NCI-H2196 treated with DMSO at 0.1 percent for 48 hours (cell line): ENCODE measurements at regions not wholly inside any gene's neighbourhood (a gene's known extent, or its start where the extent isn't known, plus 50 kb on each side); places are given as distances from the start of the nearest gene placed in this dataset.

Experiments
- DNase-seq: peaks from one replicate; lab custom pipeline; 2025; ENCODE audit not compliant: unreplicated experiment; lab: John Stamatoyannopoulos, UW

- DNase-seq: no peak
Observed at GRCh38 chr11:95406271-95406670, 175.3 kb upstream of the SESN3 start.

GRCh38 chr11:95404370-95404769, 173.4 kb upstream of the SESN3 start:
- no peak for DNase-seq

GRCh38 chr11:95398437-95399112, 167.6 kb upstream of the SESN3 start:
- DNase-seq: no peak

- no peak for DNase-seq
Observed at GRCh38 chr11:95392644-95393043, 161.6 kb upstream of the SESN3 start.

DNA sequence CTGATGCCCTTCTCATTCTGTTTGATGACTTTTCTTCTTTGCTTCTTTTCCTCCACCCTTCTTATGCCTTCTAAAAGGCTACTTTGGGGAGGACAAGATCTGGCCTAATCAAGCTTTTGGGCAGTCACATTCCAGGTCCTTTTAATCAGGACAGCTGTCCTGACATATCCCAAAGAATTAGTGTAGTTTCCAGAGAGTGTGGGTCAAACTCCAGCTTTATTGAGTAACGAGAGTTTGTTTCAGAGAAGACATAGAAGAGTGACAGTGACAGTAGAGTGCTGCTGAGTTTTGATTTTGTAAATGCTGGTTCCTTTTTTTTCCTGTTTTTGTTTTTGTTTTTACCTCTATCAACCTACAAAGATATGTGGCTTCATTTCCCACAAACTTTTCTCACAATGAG, 158.4 kb upstream of the SESN3 start:
- DNase-seq: no peak

DNA sequence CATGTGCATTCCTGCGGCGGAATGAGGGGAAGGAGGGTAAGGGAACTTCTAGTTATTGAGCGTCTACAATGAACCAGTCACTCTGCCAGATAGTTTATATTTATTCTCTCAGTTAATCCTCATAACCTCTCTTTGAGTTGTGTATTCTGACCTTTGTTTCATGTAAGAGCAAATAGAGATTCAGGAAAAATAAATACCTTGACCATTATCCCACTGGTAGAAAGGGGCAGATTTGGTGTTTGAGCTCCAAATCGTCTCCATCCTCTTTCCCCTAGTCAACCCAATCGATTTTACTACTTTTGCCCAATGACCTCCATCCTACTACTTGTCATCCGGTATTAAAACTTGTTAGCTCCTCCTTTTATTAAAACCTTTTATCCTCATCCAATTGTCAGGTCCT, 157.1 kb upstream of the SESN3 start:
- no peak for DNase-seq

- DNase-seq: no peak
Observed at GRCh38 chr11:95387325-95387724, 156.3 kb upstream of the SESN3 start.

- no peak for DNase-seq
Observed at GRCh38 chr11:95385577-95385976, 154.6 kb upstream of the SESN3 start.

DNA sequence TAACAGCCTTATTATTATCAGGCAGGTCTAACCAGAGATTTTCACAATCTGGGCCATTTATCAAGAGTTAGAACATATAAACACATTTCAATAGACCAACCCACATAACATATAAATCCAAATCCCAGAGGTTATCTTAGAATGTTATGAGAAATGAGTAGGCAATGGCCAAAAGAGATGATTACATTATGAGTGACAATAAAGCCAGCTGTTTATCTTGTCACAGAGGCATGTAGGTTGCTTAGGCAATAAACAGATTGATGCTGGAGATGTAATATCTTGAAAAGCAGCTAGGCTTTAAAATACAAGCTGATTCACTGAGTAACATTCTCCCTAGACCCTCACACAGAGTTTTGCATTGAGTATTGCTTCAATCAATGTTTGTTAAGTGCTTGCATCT, 148.5 kb upstream of the SESN3 start:
- DNase-seq: no peak

DNA sequence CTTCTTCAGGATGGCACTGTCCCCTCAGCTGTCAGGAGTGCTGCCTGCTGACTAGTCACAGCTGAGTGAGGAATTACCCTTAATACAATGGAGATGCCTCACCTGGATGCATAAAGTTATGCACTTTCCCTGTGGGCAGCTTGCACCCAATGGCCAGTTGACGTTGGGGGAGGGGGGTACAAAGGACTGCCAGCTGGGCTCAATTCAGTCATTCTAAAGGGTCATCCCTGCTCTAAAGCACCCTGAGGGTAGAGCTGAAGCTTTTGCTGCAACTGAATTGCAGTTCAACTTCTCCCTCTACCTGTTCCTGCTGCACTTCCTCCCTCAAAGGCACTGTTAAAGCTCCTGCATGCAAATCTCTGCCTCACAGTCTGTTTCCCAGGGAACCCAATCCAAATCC, 147.8 kb upstream of the SESN3 start:
- no peak for DNase-seq

DNA sequence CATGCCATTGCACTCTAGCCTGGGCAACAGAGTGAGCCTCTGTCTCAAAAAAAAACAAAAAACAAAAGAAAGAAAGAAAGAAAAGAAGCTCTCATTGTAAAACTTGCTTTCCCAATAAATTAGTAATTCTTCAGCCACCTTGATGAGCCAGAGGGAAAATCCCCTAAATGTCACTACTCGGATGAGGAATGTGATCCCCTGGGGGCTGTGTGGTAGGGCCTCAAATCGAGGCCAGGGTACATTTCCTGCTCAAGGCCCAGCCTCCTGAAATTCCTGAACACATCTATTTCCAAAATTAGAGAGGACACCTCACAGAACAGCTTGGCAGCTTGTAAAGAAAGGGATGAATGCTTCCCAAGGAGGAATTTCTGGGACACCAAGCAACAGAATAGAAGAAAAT, 147.1 kb upstream of the SESN3 start:
- no peak for DNase-seq

DNA sequence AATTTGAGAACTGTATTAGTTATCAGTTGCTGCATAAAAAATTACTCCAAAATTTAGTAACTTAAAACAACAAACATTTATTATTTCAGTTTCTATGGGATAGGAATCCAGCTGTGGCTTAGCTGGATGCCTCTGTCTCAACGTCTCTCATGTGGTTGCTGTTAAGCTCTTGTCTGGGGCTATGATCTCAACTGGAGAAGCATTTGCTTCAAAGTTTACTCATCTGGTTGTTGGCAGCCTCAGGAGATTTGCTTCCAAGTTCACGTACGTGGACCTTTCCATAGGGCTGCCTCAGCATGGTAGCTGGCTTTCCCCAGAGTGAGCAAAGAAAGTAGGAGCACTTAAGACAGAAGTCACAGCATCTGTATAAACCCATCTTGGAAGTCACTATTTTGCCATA, 144.9 kb upstream of the SESN3 start:
- DNase-seq: no peak

- DNase-seq: no peak
Observed at GRCh38 chr11:95375451-95375850, 144.4 kb upstream of the SESN3 start.

GRCh38 chr11:95374105-95374504, 143.1 kb upstream of the SESN3 start:
- DNase-seq: no peak

- DNase-seq: no peak
Observed at GRCh38 chr11:95373241-95373640, 142.2 kb upstream of the SESN3 start.

DNA sequence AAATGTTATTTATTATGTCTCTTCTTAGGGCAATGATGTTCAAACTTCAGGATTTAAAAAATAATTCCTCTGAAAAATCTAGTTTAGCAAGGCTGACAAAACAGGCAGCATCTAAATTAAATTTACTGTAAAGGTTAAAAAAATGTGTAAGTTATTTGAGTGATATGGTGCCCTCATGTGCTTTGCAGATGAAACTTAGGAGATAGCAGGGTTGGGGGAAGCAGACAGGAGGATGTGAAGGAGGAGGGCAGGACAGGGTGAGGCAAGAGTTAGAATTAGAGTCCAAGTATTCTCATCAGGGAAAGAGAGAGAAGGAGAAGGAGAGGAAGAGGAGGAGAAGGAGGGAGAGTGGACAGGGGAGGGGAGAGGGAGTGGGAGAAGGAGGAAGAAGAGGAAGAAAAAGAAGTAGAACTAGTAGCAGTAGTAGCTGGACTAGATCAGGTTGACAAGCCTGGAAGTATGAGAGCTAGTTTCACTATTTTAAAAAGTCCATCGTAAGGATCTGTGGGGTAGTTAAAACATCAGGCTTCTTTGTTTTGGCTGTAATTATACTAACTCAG, 141.2 kb upstream of the SESN3 start:
- DNase-seq: no peak

DNA sequence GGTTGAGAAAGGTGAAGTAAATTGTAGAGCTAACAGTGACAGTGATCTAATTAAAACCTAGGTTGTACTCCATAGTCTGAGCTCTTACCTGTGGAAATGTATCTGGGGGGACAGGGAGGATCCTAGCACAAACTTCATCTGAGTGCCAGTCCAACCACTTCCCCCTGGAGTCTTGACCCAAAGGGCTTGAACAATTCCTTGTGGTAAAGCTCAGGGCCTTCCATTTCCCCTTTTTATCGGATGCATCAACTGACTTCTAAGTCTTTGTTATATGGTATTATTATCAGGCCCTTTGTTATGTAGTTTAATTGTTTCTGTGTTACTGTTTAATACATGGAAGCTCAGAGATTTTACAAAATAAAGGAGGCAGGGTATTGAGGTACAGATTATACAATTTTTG, 140.2 kb upstream of the SESN3 start:
- no peak for DNase-seq

GRCh38 chr11:95367726-95368125, 136.7 kb upstream of the SESN3 start:
- DNase-seq: no peak

DNA sequence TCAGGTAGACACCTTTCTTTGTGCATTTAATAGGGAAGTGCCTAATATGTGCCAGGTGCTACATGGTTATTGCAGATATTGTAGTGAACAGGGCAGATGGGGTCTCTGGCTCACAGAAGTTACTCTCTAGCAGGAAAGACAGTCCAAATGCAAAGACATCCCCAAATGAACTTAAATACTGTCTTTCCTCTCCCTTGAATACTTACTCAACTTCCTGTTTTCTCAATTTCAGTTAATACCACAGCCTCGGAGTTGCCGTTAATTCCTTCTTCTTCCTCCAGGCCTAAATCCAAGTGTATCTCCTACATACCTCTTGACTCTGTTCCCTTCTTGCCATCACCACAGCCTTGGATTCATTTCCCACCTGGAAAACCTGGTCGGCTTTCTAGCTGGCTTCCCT, 134.3 kb upstream of the SESN3 start:
- DNase-seq: no peak

- no peak for DNase-seq
Observed at GRCh38 chr11:95364324-95365295, 133.6 kb upstream of the SESN3 start.

- no peak for DNase-seq
Observed at GRCh38 chr11:95363708-95364107, 132.7 kb upstream of the SESN3 start.

GRCh38 chr11:95363164-95363563, 132.2 kb upstream of the SESN3 start:
- no peak for DNase-seq
